ENCODE measurements at regions not wholly inside any gene's neighbourhood (a gene's known extent, or its start where the extent isn't known, plus 50 kb on each side); places are given as distances from the start of the nearest gene placed in this dataset.
"Not testable (repeated sequence)": the region's sequence is repeated elsewhere in the genome, so short reads cannot be mapped to it uniquely, and the experiment has no call there.

DNA sequence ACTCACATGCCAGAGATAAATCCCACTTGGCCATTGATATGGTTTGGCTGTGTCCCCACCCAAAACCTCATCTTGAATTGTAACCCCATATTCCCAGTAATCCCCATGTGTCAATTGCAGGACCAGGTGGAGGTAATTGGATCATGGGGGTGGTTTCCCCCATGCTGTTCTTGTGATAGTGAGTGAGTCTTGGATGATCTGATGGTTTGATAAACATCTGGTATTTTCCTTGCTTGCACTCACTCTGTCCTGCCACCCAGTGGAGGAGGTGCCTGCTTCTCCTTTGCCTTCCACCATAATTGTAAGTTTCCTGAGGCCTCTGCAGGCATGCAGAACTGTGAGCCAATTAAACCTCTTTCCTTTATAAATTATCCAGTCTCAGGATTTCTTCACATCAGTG lies 50.4 kb upstream of the B3GAT2 start:
- DNase-seq, result not testable (repeated sequence)

DNA sequence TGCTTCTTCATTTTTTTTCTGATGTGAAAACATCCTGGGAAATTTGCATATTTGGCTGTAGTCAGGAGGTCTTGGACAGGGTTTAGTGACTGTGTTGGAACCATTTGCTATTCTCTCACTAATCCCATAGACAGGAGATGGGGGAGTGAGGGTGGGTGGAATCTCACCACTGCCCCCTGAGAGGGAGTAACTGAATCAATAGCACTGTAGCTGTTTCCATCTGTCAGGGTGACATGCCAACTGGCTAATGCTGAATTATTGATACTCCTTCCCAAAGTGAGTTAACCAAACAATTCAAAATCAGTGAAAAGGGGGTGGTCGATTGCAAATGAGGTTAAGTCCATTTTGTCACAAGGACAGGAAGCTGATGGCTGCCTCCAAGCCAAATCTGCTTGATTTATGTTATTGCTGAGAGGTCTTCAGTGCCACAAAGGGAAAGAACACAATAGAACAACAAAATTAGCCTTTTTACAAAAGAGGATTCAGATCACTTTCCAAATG lies 55.1 kb upstream of the B3GAT2 start:
- no peak for DNase-seq

DNA sequence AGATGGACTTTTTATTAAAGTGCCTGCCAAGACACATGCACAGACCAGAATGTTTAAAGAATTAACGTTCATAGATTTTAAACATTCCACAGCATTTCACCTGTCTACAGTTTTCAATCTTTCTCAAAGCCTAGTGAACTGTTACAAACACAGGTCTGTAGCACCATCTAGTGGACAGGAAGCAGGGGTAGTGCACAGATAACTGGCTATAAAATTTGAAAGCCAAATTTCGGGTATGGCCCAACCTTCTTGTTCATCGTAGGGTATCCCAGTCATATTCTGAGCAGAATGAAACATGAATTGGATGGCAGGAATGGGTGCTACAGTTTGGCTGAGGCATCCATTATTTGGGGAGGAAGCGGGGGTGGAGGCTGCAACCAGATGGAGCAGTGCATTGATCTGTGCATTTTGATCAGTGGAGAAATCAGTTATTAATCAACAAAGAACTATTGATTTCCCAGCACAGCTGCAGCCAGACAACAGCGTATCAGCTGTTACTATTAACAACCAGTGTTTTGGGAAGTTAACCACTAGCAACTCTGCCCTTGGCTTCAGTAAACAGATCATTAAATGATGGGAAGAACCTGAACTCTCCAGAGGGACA lies 56.1 kb upstream of the B3GAT2 start:
- DNase-seq, result peak; percentile 30 to 46

DNA sequence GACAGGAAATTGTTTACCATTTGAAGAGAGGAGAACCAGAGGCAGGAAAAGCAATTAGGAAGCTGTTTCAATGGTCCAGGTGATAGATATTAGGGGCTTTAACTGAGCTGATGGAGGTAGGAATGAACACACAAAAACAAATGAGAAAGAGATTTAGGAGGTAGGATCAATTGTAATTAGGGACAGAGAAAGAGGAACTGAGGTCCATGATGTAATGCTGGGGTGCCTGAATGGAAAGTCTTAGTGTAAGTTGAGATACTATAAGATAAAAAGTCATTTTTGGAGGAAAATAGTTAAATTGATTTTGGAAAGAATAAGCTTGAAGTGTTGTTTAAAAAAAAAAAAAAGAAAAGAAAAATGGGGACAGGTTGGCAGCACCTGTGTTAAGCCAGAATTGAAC lies 58.5 kb upstream of the B3GAT2 start:
- no peak for DNase-seq

DNA sequence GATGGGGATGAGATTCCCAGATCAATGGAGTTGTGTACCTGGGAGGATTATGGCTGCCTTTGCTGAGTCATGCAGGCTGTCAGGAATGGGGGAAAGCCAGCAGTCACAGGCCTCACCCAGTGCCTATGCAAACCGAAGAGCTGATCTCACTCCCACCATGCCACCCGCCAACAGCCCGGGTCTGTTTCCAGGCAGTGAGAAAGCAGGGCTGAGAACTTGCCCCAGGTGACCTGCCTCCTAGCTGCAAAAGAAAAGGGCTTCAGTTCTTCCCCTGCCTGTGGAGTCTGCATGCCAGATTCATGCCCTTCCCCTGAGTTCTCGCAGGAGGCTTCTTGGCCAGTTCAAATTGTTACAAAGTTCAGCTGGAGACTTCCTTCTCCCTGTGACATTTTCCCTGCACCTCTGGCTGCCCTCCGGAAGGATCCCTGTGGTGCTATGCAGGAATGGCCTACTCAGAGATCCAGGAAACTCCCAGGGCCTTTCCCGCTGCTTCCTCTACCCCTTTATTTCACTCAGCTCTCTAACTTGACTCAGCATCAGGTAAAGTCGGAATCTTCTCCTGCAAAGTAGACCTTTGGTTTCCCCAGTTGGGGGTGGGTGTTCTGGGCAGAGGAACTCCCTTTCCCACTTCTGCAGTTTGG lies 71.5 kb upstream of the B3GAT2 start:
- DNase-seq, result no peak

DNA sequence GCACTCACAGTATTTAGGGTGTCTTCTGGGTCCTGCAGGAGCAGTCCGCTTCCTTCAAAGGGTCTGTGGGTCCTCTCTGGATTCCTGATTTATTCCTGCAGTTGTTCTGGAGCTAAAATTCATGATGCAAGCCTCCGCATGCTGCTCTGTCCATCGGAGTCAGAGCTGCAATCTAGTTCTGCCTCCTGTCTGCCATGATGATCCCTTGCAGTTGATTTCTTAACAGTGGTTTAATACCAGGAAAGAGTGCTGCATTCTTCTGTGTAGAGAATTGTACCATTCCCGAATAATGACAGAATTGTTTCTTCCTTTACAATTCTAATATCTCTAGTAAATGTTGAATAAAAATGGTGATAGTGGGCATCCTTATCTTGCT lies 72.0 kb upstream of the B3GAT2 start:
- DNase-seq, result no peak

DNA sequence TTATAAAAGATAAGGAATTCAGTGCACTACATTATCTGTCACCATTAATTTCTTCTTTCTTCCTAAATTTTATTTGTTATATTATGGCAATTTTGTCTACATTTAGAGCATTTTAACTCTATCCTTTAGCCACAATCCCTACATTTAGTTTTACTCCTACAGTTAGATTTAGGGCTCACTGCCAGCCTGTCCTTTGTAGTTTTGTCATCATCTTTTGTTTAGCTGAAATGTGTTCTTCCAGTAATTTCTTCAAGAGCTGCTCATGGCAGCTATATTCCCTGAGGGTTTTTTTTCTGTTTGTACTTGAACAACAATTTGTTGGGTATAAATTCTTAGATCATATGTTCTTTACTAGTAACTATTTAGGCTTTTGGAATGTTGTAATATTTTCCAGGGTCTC lies 72.7 kb upstream of the B3GAT2 start:
- DNase-seq, result no peak

DNA sequence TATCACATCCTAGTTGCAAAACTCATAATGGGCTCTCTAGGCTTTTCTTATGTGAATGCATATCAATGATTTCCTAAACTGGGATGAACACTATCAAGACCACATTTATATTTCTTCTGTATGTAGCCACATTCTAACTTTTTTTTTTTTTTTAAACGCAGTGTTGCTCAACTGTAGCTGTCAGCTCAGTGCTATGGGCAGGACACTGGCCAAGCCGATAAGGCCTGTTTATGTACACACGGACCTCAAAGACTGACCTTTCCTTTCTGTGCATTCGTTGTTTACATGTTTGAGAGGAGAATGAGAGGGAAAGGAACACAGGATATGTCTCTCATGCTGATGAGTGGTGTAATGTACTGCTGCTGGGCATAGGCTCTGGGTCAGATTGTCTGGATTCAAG lies 75.1 kb upstream of the B3GAT2 start:
- DNase-seq, result peak; percentile 59 to 70

DNA sequence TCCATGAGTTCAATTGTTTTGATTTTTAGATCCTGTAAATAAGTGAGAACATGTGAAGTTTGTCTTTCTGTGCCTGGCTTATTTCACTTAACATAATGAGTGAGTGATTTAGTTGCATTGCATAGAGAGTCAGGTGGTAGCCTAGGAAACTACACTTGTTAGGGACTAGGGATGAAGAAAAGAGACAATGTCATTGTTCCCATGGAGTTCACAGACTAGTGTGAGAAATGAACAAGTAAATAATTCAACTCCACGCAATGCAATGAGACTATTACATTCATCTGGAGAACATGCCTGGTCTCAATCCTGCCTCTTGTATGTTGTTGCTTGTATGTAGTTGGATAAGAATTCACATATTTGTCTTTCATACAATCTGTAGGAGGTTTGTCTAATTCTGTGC lies 76.3 kb upstream of the B3GAT2 start:
- DNase-seq, result no peak

DNA sequence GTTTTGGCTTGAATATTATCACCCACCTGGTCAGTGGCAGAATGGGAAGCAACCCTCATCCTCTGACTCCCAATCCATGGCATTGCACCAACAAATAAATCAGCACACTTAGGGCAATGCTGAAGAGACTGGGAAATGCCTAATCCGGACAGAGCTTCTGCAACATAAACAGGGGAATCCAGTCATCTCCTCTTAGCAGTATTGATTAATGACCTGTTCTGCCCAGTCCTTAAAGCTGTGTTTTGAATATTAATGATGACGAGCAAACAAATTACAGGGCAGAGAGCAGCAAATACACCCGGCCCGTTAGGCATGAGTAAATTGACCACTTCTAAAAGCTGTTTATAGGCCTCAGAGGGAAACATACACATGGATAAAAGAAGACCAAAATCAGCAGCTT lies 77.0 kb upstream of the B3GAT2 start:
- DNase-seq, result no peak

DNA sequence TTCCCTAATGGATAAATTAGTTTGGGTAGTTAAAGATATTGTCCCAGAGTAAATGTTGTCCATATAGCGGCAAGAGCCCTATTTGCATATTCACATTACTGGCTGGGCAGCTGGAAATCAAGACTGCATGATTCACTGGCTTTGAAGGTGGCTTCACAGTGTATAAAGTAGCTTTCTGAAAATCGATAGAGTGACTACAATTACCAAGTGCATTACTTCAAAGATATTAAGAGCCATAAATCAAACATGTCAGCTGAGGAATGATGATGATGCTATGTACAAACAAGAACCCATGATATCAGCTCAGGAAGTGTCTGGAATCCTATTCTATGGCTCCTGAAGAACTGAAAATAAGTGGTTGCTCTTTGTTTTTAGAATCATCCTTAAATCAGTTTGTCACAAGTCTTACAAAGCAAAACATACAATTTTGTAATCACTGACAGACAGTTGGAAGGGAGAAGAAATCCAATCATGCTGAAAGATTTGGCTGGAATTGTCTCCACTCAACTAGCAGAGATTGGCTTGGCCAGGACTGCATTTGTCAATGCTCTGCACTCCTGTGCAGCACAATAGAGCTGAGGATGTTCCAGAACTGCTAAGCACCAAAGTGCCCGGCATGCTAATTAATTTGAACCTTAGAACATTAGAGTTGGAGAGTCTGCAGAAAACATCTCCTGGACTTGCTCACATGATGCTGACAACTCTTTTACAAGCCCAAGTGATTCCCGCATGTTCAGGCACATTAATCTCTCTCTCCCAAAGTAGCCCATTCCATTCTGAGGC lies 77.9 kb upstream of the B3GAT2 start:
- no peak for DNase-seq

DNA sequence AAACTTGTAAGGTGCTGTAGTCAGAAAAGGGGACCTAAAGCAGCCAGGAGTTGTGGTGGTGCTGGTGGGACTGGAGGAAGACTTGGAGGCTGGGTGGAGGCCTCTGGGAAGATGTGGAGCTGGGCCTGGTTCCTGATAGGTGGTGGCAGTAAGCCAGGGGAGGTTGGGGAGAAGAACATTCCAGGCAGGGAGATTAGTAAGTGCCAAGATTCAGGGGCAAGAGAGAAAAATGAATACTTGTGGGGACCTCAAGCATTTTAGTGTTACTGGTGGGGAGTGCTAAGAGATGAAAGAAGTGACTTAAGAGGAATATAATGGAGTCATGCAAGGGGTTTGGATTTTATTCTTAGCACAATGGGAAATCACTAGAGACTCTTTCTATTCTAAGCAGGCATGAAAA lies 79.0 kb upstream of the B3GAT2 start:
- DNase-seq, result no peak

DNA sequence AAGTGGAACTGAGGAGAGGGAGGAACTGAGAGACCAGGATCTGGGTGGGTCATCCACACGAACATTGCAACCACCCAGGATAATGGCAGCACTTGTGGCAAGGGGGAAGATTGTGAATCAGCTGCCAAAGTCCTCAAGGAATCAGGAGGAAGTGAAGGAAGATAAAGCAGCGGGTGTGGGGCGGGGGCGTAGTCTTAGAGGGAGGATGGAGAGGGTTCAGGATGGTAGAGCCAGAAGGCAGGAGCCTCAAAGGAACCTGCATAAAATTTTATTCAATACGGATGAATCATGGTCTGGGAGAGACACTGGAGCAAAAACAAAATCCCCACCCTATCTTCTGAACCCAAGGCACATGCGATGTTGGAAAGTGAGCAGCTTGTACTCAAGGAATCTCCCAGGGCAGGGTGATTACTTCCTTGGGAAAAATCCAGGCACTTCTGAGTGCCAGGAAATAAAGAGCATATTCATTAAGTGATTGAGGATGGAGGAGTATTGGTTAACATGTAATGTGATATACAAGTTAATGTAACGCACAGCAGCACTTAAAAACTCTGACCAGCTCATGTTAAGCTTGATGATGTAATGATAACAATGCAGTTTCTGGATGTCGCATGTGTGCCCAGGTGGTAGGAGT lies 82.0 kb upstream of the B3GAT2 start:
- peak; percentile 27 for DNase-seq

DNA sequence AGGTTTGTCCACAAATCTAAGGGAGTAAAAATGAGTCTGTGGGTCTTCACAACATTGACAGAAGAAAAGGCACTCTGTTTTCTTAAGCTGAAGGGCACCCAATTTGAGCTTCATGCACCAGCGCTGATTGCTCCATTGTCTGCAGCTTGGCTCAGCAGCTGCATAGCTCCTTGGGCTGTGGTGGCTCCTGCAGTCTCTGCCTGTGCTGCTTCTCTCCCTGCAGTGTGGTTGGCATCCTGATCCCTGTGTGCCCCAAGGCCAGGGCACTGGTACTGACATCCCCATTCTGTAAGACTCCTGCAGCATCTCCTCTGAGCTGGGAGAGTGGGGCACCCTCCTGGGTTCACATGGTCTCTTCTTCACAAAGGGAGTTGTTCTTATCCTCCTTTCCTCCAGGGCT lies 83.2 kb upstream of the B3GAT2 start:
- DNase-seq, result no peak

DNA sequence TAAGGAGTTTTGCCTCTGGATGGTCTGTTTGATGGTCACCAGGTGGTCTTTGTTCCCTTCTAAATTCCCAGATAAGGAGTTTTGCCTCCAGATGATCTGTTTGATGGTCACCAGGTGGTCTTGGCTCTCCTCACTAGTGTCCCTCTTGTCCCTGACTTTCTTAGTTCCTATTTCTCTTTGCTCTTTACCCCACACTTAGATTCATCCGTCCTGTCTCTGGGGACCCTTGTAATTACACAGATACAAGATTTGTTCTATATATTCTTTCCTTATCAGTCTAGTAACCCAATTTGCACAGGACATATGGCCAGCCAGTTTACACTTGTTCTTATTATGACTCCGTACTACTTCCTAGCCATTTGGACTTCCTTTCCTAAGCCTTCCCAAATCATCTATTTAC lies 84.0 kb upstream of the B3GAT2 start:
- DNase-seq, result no peak

DNA sequence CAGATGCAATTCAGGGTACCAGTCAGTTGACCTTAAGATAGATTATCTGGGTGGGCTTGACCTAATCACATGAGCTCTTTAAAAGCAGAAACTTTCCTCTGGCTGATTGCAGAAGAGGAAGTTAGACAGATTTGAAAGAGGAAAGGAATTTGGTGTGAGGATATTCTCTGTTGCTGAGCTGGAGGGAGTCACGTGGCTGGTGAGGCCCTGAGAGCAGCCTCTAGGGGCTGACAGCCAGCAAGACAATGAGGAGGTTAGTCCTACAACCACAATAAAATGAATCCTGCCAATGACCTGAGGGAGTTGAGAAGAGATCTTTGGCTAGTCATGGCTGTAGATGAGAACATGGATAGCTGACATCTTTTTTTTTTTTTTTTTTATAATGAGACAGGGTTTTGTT lies 87.0 kb upstream of the B3GAT2 start:
- no peak for DNase-seq

DNA sequence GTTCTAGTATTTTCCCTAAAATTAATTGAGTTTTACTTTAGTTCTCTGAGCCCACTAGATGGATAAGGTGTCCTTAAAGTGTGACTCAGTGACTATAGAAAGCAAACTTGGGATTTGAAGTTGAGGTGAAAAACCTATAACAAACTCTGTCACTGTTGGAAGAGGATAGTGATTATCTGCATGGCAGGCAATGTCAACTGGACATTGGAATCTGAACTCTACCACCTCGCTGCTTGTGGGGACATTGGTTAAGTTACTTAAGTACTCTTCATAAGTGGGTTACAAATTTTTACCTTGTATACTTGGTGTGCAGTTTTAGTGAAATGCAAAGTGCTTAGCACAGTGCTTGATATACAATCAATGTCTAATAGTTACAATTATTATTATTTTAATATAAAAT lies 87.9 kb upstream of the B3GAT2 start:
- DNase-seq, result no peak

DNA sequence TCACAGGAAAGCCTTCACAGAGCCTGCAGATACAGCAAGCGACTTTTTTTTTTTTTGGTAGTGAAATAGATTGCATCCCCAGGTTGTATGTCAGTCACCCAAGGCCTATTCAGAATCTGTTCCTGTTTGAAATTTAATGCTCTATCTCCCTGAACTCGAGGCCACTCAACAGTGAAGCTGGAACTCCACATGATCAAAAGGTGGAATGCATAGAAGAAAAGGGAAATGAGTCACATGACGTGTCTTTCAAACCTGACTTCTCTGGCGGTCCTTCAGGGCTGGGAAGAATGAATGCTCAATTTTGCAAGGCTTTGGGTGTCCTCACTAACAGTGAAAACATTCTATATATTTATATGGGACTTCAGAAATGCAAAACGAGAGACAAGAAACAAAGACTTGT lies 88.4 kb upstream of the B3GAT2 start:
- DNase-seq, result no peak

DNA sequence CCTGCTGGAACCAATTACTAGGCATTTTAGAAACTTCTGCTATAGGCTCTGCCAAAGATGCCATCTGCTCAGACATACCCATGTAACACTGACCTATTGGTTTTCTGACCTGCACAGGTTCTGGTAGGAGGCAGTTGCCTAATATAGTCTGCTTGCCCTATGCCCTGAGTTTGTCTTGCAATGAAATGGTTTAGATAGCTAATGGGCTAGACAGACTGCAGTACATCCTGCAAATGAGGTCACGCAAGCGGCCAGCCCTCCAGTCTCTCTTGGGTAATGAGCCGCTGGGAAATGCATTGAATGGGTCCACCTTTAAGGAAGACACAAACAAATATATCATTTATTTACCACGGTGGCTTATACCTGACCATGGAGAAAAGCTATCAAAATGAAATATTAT lies 90.6 kb upstream of the B3GAT2 start:
- DNase-seq, result no peak

DNA sequence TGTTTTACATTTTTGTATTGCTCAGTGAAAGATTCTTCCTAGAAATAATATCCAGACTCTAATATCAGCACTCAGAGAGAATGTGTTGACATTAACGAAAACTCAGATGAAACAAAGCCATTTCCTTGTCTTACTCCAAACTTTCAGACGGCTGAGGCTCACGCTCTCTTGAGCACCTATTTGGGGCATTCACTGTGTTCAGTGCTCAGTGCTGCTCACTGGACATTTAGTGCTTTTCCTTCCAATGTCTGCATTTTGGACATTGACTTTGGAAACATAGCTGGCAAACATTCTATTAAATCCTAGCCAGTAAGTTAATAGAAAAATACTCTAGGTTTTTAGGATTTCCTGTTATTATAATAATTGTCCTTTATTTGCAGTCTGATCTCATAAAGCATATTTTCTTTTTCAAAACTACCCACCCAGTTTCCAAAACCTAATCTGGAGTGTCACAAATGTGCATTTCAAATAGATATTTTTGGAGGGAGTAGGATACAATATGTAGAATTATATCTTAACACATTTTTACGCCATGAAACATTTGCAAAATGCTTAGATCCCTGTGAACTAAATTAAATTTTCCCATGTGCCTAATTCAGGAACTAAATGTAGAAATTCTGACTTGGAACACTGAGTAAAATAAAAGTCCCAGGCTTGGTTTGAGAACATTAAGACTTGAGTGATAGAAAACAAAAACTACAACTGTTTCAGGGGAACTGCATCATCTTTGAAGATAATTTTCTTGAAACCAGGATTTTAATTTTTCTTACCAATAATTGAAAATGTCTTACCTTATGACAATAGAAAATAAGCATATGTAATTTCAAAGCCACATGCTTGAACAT lies 91.7 kb upstream of the B3GAT2 start:
- DNase-seq, result no peak

DNA sequence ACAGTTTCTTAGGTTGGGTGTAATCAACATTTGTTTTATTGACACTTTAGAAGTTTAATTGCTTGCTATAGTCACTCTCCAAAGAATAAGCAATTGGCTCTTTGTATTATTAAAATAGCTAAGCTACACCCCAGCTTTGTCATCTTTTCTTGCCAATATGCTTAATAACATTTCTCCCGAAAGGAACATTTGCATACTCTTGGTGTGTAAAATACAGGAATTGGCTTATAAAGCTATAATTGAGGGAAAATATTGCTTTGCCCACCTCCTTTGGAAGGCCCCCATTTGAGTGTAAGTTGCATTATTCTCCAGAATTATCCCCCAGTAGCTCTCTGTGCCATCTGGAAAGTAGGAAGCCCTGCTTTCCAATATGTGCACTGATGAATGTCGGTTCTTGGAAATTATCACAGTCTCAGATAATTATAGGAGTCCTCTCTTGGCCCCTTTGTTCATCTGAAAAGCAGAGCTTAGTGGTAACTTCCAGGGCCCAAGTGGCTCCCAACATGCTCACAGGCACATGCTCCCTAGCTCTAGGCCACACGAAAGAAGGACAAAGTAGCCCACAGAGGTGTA lies 92.4 kb upstream of the B3GAT2 start:
- DNase-seq, result no peak

DNA sequence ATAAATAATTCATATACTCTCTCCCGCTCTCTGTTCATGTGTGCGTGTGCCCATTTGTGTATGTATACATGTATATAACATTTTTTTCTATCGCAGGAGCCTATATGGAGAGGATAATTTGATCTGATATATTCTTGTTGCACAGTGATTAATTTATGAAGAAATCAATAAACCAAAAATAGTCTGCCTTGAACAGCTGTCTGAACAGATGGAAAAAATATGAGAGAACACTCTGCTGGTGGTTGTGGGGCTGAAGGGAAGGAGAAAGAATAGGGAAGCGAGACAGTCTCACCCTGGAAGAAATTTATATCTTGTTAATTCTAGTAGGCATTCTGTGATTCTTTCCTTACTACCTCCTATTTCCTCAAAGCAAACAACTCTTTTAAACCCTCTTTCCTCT lies 96.6 kb upstream of the B3GAT2 start:
- DNase-seq, result no peak
